NB4 (cell line): ENCODE measurements at regions not wholly inside any gene's neighbourhood (a gene's known extent, or its start where the extent isn't known, plus 50 kb on each side); places are given as distances from the start of the nearest gene placed in this dataset.

Experiments used
- DNase-seq: peaks from one replicate; pipeline ENCODE4 v3.0.0; 2010; ENCODE audit warnings: low read depth
- H3K4me3 ChIP-seq: one replicate; pipeline ENCODE4 v1.5.1; 2011; ENCODE audit warnings: mild to moderate bottlenecking, low read depth, low read length, moderate library complexity
- MYC ChIP-seq: IDR thresholded peaks from 2 replicates; pipeline ENCODE4 v1.6.1; 2011; ENCODE audit warnings: low read depth, low read length
- POLR2A ChIP-seq: IDR thresholded peaks from 2 replicates; pipeline ENCODE4 v1.6.1; 2011; ENCODE audit warnings: mild to moderate bottlenecking; ENCODE audit not compliant: insufficient read length; ENCODE audit errors: extremely low read depth
- TF ChIP-seq, protein P1 (sequence below): IDR thresholded peaks from one replicate; pipeline ENCODE4 v1.5.1; 2012; ENCODE audit warnings: low read depth, low read length
- TF ChIP-seq, protein P2 (sequence below): IDR thresholded peaks from 2 replicates; pipeline ENCODE4 v1.6.1; 2011; ENCODE audit warnings: low read depth, low read length

DNA sequence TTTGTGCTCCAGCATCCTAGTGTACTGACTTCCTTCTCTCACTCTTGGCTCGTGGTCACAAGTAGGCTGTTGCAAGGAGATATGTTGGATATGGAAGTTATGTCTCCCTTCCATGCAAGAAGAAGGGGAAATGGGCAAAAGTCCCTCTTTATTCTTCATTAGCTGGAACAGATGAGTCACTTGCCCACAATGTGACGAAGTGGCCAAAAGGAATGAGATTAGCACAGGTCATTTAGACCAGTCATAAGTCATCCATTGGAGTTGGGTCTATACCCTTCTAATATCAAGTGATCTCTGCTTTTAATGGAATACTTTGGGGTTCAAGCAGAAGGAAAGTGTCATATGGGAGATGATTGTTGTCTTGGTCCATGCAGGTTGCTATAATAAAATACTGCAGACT is 91.2 kb upstream of the NGF start:
- DNase-seq, result no peak
- no peak overlapping the region for H3K4me3 ChIP-seq
- TF ChIP-seq POLR2A (no peak), MYC (no peak)
- TF ChIP-seq, protein P1, sequence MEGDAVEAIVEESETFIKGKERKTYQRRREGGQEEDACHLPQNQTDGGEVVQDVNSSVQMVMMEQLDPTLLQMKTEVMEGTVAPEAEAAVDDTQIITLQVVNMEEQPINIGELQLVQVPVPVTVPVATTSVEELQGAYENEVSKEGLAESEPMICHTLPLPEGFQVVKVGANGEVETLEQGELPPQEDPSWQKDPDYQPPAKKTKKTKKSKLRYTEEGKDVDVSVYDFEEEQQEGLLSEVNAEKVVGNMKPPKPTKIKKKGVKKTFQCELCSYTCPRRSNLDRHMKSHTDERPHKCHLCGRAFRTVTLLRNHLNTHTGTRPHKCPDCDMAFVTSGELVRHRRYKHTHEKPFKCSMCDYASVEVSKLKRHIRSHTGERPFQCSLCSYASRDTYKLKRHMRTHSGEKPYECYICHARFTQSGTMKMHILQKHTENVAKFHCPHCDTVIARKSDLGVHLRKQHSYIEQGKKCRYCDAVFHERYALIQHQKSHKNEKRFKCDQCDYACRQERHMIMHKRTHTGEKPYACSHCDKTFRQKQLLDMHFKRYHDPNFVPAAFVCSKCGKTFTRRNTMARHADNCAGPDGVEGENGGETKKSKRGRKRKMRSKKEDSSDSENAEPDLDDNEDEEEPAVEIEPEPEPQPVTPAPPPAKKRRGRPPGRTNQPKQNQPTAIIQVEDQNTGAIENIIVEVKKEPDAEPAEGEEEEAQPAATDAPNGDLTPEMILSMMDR, result no peak
- TF ChIP-seq, protein P2, sequence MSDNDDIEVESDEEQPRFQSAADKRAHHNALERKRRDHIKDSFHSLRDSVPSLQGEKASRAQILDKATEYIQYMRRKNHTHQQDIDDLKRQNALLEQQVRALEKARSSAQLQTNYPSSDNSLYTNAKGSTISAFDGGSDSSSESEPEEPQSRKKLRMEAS, result no peak

DNA sequence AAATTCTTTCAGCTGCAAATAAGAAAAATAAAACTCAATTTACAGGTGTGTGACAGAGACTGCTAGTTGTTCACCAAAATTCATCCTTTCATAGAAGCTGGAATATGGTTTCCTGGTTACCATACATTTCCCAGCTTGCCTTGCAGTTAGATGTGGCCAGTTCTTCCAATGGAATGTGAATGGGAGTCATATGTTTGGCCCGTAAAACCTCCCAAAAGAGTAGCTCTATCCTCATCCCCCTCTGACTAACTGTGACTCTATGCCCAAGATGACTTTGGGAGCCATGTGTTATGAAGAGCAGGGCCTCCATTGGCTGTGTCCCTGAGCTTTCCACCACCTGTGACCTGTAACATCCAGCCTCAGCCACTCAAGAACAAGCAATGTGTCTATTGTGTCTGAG is 90.6 kb upstream of the NGF start:
- TF ChIP-seq, protein P1, result no peak
- TF ChIP-seq, protein P2, result no peak
- TF ChIP-seq MYC, result no peak
- TF ChIP-seq POLR2A, result no peak
- DNase-seq, result no peak

DNA sequence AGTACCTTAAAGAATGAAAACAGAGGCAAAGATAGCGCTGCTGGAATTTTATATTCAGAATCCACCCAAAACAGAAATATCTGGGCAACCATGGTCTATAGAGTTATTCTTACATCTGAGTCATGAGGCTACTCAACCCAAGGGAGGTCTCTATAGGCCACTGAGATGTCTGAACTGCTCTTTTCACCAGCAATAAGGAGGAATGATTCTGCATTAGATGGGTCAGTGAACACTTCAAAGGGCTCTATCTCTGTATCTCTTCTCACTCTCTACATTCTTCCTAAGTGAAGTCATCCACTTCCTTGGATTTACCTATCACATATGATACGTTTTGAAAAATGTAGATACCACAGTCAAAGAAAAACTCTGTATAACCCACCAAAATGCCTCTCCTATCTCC is 90.2 kb upstream of the NGF start:
- TF ChIP-seq MYC (no peak), POLR2A (no peak)
- TF ChIP-seq, protein P1, result no peak
- TF ChIP-seq, protein P2, result no peak
- no peak for DNase-seq
- H3K4me3 ChIP-seq, result no peak overlapping the region

More for the DNA sequence above, 90.6 kb upstream of the NGF start:
- H3K4me3 ChIP-seq, result no peak overlapping the region

DNA sequence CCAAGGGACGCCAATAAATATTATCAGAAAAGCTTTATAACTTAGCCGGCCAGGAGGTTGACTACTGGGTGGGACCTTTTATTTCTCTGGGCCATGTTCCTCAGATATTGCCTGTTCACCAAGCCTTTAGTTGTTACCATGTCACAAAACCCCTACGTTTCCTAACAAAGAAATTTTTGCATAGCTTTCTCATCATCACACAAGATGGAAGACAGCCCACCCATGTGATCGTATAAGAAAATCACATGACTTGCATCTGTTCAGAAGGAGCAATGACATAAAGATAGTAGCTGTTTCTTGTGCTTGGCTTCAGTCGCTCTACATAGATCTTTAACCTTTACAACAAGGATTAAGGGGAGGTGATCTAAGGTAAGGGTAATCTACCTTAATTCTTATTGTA is 88.9 kb upstream of the NGF start:
- DNase-seq, result no peak
- no peak overlapping the region for H3K4me3 ChIP-seq
- TF ChIP-seq, protein P1, result no peak
- no peak for TF ChIP-seq POLR2A
- TF ChIP-seq, protein P2, result no peak
- no peak for TF ChIP-seq MYC

DNA sequence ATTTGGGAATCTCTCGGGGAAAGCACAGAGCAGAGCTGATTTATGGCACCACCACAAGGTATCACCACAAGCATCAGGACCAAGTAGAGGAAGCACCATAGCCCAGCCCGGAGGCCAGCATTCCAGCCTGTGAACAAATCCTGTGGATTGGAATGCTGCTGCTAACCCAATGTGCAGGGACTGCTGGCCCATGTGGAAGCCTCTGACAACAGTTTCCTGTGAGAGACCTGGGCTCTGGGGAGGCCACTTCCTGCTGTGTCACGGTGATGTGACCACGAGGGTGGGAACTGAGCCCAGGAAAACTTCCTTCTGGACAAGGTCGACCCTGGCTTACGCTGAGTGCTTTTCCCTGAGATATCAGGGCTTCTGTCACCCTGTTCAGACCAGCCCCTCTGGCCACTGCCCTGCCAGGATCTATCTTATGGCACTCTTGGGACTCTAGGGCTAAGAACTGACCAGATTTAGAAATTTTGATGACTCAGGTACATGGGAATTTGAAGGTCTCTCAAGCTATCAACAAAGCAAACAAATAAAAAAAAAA is 88.3 kb upstream of the NGF start:
- DNase-seq, result no peak
- TF ChIP-seq, protein P1, result no peak
- TF ChIP-seq, protein P2, result no peak
- TF ChIP-seq POLR2A (no peak), MYC (no peak)
- H3K4me3 ChIP-seq, result no peak overlapping the region

DNA sequence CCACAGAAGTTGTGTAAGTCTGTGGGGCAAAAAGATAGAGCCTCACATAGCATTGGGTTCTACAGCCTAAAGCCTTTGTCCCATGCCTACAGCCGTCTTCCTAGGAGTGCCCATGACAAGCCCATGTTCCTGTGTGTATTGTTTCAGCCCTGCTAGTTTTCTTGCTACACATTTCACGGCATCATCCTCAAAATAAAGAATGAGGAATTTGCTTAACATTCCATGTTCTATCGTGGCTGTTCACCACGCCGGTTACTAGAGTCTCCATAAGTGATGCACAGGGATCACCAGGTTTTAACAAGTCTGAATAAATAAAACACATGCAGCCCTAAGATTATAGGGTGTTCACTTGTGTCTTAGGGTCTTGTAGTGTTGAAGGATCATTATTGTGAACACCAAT is 87.4 kb upstream of the NGF start:
- H3K4me3 ChIP-seq, result no peak overlapping the region
- no peak for DNase-seq
- no peak for TF ChIP-seq MYC
- TF ChIP-seq, protein P1, result no peak
- TF ChIP-seq POLR2A, result no peak
- TF ChIP-seq, protein P2, result no peak
